ENCODE measurements at regions not wholly inside any gene's neighbourhood (a gene's known extent, or its start where the extent isn't known, plus 50 kb on each side); places are given as distances from the start of the nearest gene placed in this dataset.

- TF ChIP-seq CTCF (IDR thresholded peaks at IDR 0.05; ENCODE audit: insufficient read depth, low read length, poor library complexity, severe bottlenecking) (no peak), EZH2phosphoT487 (conservative IDR thresholded peaks at IDR 0.05; ENCODE audit: low read length) (no peak)
Measured at GRCh38 chr5:2007496-2007877, 124.8 kb upstream of the IRX4 start.
